ENCODE measurements at regions not wholly inside any gene's neighbourhood (a gene's known extent, or its start where the extent isn't known, plus 50 kb on each side); places are given as distances from the start of the nearest gene placed in this dataset.

DNA sequence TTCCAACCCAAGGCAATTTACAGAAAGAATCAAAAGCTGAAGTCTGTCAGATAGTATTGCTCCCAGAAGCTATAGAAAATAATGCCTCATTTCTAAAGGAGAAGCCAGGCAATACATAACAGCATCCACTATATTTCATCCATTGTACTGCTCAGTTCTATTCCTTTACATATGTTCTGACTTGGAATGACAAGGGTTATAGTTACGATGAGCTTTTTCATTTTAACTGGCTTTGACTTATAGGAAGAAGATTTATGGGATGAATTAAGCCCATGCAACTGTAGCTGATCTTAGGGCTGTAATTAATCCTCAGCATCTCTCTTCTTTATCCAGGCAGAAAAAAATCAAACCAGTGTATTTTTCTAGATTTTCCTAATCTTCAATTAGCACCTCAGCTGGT lies 676.3 kb upstream of the CCDC54 start:
- Histone ChIP-seq H3K9me3 (no peaks in the 10 kb centered on the region), H3K4me3 (no peak overlapping the region), H3K27ac (no peak overlapping the region), H3K27me3 (no peaks in the 10 kb centered on the region), H3K4me1 (no peaks in the 10 kb centered on the region), H3K36me3 (no peaks in the 10 kb centered on the region)
- TF ChIP-seq, protein P1, sequence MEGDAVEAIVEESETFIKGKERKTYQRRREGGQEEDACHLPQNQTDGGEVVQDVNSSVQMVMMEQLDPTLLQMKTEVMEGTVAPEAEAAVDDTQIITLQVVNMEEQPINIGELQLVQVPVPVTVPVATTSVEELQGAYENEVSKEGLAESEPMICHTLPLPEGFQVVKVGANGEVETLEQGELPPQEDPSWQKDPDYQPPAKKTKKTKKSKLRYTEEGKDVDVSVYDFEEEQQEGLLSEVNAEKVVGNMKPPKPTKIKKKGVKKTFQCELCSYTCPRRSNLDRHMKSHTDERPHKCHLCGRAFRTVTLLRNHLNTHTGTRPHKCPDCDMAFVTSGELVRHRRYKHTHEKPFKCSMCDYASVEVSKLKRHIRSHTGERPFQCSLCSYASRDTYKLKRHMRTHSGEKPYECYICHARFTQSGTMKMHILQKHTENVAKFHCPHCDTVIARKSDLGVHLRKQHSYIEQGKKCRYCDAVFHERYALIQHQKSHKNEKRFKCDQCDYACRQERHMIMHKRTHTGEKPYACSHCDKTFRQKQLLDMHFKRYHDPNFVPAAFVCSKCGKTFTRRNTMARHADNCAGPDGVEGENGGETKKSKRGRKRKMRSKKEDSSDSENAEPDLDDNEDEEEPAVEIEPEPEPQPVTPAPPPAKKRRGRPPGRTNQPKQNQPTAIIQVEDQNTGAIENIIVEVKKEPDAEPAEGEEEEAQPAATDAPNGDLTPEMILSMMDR (IDR thresholded peaks at IDR 0.05), result no peak
- intact Hi-C loops (cut with DNase I), result no loop called here
- DNase-seq (no peak), ATAC-seq (no peak)

DNA sequence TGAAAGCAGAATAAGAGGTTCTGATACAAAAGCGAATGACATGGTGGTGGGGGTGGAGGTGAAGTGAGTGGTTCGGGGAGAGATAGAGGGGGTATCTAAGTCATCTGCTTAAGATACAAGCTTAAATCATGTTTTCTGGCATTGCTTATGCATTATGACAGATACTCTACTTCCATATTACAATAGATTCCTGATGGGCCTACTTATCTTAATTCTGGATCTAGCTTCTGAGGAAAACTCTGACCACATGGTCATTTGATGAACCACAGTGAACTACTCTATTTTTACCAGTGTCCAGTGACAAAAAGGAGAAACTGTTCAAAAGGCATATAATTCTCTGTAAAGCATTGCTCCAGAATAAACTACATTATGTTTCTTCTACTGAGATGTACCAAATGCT lies 673.7 kb upstream of the CCDC54 start:
- TF ChIP-seq, protein P1 (IDR thresholded peaks at IDR 0.05), result no peak
- Histone ChIP-seq H3K4me3 (no peak overlapping the region), H3K27me3 (no peaks in the 10 kb centered on the region), H3K4me1 (no peaks in the 10 kb centered on the region), H3K9me3 (no peaks in the 10 kb centered on the region), H3K27ac (no peak overlapping the region), H3K36me3 (no peaks in the 10 kb centered on the region)
- no peak for DNase-seq
- intact Hi-C loops (cut with DNase I), result no loop called here
- ATAC-seq, result no peak

DNA sequence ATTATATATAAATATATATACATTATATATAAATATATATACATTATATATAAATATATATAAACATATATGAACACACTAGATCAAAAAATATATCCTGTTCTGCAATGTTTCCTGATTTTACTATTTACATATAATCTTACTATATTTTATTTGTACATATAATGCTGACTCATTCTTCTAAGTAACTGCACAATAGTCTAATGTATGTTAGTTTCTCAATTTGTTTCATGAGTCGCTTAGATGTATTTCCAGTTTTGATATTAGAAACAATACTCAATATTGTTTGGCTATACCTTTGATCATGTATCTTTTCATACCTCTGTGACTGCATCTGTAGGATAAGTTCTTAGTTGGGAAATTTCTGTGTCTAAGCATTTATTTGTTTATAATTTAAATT lies 669.9 kb upstream of the CCDC54 start:
- Histone ChIP-seq H3K9me3 (no peaks in the 10 kb centered on the region), H3K27me3 (no peaks in the 10 kb centered on the region), H3K36me3 (no peaks in the 10 kb centered on the region), H3K4me3 (no peak overlapping the region), H3K4me1 (no peaks in the 10 kb centered on the region), H3K27ac (no peak overlapping the region)
- intact Hi-C loops (cut with DNase I), result no loop called here
- DNase-seq (no peak), ATAC-seq (no peak)
- TF ChIP-seq, protein P1 (IDR thresholded peaks at IDR 0.05), result no peak

DNA sequence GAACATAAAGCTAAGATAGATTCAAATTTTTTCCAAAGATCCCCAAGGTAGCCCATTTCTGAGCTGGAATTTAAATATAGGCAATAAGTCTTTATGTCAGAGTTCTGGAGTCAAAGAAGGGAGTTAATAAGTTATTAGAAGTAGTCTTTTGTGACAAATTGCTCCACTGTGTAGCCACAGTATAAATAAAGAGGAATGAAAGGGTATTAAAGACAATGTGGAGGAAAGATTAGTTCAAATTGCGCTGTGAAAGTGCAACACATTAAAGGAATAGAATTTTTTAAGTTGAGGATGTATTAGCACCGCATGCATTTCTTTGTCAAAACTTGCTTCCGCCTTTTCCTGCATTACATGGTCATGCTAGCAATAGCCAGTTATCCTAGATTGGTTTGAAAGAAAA lies 666.6 kb upstream of the CCDC54 start:
- Histone ChIP-seq H3K4me1 (no peaks in the 10 kb centered on the region), H3K27ac (no peak overlapping the region), H3K9me3 (no peaks in the 10 kb centered on the region), H3K4me3 (no peak overlapping the region), H3K27me3 (no peaks in the 10 kb centered on the region), H3K36me3 (no peaks in the 10 kb centered on the region)
- intact Hi-C loops (cut with DNase I), result no loop called here
- ATAC-seq, result no peak
- TF ChIP-seq, protein P1 (IDR thresholded peaks at IDR 0.05), result no peak
- DNase-seq, result no peak

DNA sequence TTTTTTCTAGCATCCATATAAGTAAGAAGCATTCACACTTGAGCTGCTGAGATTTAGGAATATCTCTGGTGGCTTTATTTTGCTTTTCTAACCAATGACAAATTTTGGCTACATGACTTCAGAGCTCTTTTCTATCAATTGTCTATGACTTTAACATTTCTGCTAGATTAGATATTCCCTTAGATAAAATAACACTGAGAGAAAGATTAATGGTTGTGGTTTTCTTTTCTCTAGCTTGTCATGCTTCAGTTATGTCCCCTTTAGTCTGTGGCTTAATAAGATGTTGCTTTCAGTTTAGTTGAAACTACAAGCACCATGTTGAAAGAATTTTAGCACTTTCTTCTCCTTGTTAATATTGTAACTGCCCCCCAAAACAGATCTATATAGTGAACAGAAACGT lies 665.6 kb upstream of the CCDC54 start:
- intact Hi-C loops (cut with DNase I), result no loop called here
- no peaks in the 10 kb centered on the region for H3K36me3 ChIP-seq
- TF ChIP-seq, protein P1 (IDR thresholded peaks at IDR 0.05), result no peak
- DNase-seq, result no peak
- no peak overlapping the region for H3K4me3 ChIP-seq
- H3K9me3 ChIP-seq, result no peaks in the 10 kb centered on the region
- no peaks in the 10 kb centered on the region for H3K27me3 ChIP-seq
- no peak for ATAC-seq
- H3K27ac ChIP-seq, result no peak overlapping the region
- H3K4me1 ChIP-seq, result no peaks in the 10 kb centered on the region

DNA sequence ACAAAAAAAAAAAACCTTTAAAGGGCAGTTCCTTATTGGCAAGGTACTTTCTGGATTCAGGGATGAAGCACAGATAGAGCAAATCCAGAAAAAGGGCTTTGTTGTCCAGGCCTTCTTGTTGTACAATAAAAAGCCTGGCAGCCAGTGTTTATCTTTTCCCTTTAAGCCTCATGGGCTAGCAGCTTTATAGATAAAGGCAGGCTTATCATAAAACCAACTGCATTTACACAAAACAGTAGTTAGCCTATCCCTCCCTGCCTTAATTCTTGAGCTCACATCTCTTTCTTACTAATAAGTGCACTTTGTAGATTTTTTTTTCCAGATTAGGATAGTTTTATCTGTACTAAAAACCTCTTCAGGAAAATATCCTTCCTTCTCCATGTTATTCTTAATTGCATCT lies 662.8 kb upstream of the CCDC54 start:
- no peaks in the 10 kb centered on the region for H3K27me3 ChIP-seq
- no peak for ATAC-seq
- intact Hi-C loops (cut with DNase I), result no loop called here
- no peak overlapping the region for H3K27ac ChIP-seq
- TF ChIP-seq, protein P1 (IDR thresholded peaks at IDR 0.05), result no peak
- H3K4me3 ChIP-seq, result no peak overlapping the region
- H3K36me3 ChIP-seq, result no peaks in the 10 kb centered on the region
- no peaks in the 10 kb centered on the region for H3K9me3 ChIP-seq
- DNase-seq, result no peak
- H3K4me1 ChIP-seq, result no peaks in the 10 kb centered on the region
